D721Med (cell line): ENCODE measurements at regions not wholly inside any gene's neighbourhood (a gene's known extent, or its start where the extent isn't known, plus 50 kb on each side); places are given as distances from the start of the nearest gene placed in this dataset.

Experiments
- DNase-seq: peaks from one replicate; pipeline ENCODE4 v3.0.0; 2011; ENCODE audit warnings: low spot score; ENCODE audit not compliant: insufficient read length
- FAIRE-seq: peaks from 2 replicates; lab custom pipeline; 2011; peaks lifted over from hg19 to GRCh38; lab: Jason Lieb, UNC
- TF ChIP-seq, protein P1 (sequence below): IDR thresholded peaks from 2 replicates; pipeline ENCODE4 v1.5.1; 2012; ENCODE audit warnings: mild to moderate bottlenecking, control low read depth; ENCODE audit not compliant: insufficient read depth; ENCODE audit errors: missing control alignments

DNA sequence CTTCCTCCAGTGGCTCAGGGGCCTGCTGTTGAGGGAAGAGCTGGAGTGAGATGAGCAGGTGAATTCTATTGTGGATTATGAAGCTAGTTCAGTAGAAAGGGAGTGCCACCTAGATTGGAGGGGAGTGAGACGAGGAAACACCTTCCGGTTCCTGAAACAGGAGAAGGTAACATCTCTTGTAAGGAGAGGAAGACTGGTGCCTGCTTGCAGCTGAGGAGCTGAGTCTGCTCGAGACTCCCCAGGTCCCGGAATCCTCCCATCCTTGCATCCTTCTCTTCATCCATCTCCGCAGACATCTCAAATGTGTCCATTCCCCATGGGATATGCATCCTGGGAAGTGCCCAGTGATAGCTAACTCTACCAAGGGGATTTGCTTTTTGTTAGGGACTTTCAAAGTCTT is 242.9 kb upstream of the ZFP64 start:
- TF ChIP-seq, protein P1, sequence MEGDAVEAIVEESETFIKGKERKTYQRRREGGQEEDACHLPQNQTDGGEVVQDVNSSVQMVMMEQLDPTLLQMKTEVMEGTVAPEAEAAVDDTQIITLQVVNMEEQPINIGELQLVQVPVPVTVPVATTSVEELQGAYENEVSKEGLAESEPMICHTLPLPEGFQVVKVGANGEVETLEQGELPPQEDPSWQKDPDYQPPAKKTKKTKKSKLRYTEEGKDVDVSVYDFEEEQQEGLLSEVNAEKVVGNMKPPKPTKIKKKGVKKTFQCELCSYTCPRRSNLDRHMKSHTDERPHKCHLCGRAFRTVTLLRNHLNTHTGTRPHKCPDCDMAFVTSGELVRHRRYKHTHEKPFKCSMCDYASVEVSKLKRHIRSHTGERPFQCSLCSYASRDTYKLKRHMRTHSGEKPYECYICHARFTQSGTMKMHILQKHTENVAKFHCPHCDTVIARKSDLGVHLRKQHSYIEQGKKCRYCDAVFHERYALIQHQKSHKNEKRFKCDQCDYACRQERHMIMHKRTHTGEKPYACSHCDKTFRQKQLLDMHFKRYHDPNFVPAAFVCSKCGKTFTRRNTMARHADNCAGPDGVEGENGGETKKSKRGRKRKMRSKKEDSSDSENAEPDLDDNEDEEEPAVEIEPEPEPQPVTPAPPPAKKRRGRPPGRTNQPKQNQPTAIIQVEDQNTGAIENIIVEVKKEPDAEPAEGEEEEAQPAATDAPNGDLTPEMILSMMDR: no peak
- DNase-seq: no peak
- no peak for FAIRE-seq

DNA sequence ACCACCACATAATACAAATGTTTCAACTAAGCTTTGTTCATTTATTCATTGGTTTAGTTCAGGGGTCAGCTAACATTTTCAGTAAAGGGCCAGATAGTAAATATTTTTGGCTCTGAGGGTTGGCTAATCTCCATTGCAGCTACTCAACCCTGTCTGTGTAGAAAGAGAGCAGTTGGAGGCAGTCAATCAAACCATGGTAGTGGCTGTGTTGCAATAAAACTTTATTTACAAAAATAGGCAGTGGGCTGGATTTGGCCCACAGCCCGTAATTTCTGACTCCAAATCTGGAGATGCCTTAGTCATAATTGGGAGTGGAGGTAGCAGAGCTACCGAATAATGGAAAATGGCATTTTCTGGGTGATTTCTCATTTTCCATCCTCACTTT is 242.5 kb upstream of the ZFP64 start:
- FAIRE-seq: no peak
- TF ChIP-seq, protein P1: no peak
- no peak for DNase-seq

- DNase-seq (no peak), FAIRE-seq (no peak)
- TF ChIP-seq, protein P1: no peak
Observed at GRCh38 chr20:52433326-52434040, 241.9 kb upstream of the ZFP64 start.

DNA sequence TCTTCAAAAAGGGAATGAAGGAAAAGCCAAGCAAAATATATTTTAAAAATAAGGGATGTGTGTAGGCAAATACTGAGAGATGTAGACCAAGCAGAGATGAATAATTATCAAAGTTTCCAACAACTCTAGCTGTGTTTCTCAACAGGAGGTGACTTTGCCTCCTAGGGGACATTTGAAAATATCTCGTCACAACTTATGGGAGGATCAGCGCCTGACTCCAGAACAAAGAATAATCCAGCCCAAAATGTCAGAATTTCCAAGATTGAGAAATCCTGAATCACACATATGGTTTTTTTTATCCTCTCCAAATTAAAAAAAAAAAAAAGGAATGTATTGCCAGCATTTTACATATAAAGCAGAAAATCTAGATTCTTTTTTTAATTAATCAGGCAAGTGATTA is 241.2 kb upstream of the ZFP64 start:
- no peak for DNase-seq
- FAIRE-seq: no peak
- TF ChIP-seq, protein P1: no peak

DNA sequence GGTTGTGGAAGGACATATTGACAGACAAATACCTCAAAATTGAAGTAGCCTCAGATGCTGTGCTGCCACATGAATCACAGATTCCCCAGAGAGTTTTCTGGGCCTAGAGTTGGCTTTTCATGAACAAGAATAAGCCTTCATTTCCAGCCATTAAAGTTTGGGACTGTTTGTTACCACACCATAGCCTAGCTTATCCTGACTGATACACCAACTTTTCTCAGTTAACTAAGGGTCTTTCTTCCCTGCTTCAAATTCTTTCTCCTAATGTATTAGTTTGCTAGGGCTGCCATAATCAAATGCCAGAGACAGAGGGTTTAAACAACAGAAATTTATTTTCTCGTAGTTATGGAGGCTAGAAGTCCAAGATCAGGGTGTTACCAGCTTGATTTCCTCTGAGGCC is 237.4 kb upstream of the ZFP64 start:
- no peak for DNase-seq
- TF ChIP-seq, protein P1: no peak
- no peak for FAIRE-seq

- DNase-seq (no peak), FAIRE-seq (no peak)
- TF ChIP-seq, protein P1: no peak
Observed at GRCh38 chr20:52427960-52428359, 236.4 kb upstream of the ZFP64 start.

DNA sequence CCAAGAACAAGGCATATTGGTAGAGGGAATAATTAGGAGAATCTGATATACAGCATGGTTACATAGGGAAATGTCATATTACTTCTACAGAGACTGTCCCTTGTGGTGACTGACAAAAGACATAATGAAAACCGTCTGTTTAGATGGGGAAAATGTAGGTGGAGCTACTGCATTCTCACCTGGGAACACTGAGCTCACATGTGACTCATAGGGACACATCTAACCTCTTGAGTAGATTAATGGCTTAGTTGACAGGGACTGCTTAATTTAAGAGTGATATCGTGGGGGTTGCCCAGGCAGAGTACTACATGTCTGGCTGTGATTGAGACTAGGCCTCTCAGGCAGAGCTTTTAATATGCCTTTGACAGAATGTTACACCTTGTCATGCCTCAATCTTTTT is 235.3 kb upstream of the ZFP64 start:
- no peak for FAIRE-seq
- DNase-seq: no peak
- TF ChIP-seq, protein P1: no peak
